ENCODE measurements at regions not wholly inside any gene's neighbourhood (a gene's known extent, or its start where the extent isn't known, plus 50 kb on each side); places are given as distances from the start of the nearest gene placed in this dataset.

DNA sequence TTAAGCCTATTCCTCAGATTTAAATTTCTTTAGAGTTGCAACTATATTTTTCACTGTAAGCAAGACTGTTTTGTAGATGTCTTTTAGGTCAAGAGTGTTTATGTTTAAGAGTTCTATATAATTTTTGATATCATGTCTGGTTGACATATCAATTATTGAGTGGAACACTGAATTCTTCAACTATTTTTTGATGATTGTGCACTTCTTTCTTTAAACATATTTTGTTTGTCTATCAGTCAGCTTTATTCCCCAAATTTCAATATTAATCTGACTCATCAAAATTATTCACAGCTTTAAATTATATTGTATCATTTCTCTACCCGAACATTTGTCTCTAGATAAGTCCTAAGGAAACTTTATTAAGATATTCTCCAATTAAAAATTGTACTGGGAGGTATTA lies 933.6 kb upstream of the ROBO1 start:
- TF ChIP-seq POLR2A (IDR thresholded peaks at IDR 0.05) (no peak), EP300 (IDR thresholded peaks at IDR 0.05) (no peak)
- TF ChIP-seq, protein P1, sequence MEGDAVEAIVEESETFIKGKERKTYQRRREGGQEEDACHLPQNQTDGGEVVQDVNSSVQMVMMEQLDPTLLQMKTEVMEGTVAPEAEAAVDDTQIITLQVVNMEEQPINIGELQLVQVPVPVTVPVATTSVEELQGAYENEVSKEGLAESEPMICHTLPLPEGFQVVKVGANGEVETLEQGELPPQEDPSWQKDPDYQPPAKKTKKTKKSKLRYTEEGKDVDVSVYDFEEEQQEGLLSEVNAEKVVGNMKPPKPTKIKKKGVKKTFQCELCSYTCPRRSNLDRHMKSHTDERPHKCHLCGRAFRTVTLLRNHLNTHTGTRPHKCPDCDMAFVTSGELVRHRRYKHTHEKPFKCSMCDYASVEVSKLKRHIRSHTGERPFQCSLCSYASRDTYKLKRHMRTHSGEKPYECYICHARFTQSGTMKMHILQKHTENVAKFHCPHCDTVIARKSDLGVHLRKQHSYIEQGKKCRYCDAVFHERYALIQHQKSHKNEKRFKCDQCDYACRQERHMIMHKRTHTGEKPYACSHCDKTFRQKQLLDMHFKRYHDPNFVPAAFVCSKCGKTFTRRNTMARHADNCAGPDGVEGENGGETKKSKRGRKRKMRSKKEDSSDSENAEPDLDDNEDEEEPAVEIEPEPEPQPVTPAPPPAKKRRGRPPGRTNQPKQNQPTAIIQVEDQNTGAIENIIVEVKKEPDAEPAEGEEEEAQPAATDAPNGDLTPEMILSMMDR (IDR thresholded peaks at IDR 0.05): no peak

Measured in tibial nerve (tissue), 4 donors.